Cardiac muscle cell (in vitro differentiated cells and primary cell): ENCODE measurements at regions not wholly inside any gene's neighbourhood (a gene's known extent, or its start where the extent isn't known, plus 50 kb on each side); places are given as distances from the start of the nearest gene placed in this dataset.
"Not testable (repeated sequence)": the region's sequence is repeated elsewhere in the genome, so short reads cannot be mapped to it uniquely, and the experiment has no call there.

Experiments used
- DNase-seq, 2 donors: peaks; one replicate each; pipeline versions ENCODE4 v3.0.0 to v3.0.0-alpha.2; 2010 to 2017; ENCODE audit warnings: low read depth in 1 of 2, low spot score in 1 of 2
- H3K27ac ChIP-seq: fragments of 200-600 bp; sonication (generic); 2 replicates; pipeline ENCODE4 v1.5.1; 2016
- H3K27me3 ChIP-seq: fragments of 200-600 bp; sonication (generic); 2 replicates; pipeline ENCODE4 v1.6.0; 2016; ENCODE audit warnings: control low read depth
- H3K36me3 ChIP-seq: fragments of 200-600 bp; sonication (generic); 2 replicates; pipeline ENCODE4 v1.5.1; 2016; ENCODE audit warnings: control low read depth
- H3K4me1 ChIP-seq: fragments of 200-600 bp; sonication (generic); 2 replicates; pipeline ENCODE4 v1.8.1; 2017; ENCODE audit warnings: low read depth, mild to moderate bottlenecking, mixed run types
- H3K4me3 ChIP-seq: fragments of 200-600 bp; sonication (generic); 2 replicates; pipeline ENCODE4 v1.5.1; 2016; ENCODE audit warnings: mild to moderate bottlenecking
- H3K9me3 ChIP-seq: fragments of 200-600 bp; sonication (generic); 2 replicates; pipeline ENCODE4 v1.5.1; 2017; ENCODE audit warnings: low read depth, mild to moderate bottlenecking, control low read depth
- TF ChIP-seq, protein P1 (sequence below): IDR thresholded peaks from 2 replicates; pipeline ENCODE4 v1.5.1; 2012; ENCODE audit warnings: low read depth, mild to moderate bottlenecking, low read length

DNA sequence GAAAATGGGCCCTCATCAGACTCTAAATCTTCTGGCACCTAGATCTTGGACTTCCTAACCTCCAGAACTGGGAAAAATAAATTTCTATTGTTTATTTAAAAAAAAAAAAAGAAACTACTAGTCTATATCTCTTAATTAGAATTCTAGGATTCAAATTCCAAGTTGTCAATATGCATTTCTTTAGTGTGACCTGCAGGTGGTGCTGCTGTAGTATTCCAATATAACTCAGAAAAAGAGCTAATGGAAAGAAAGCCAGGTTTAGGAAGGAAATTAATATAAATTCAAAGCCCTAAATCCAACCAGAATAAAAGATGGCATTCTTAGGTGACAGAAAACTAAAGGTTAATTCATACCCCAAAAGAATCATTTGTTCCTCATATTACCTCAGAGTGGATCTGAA is 80.0 kb upstream of the NALF2 start:
- no peaks in the 10 kb centered on the region for H3K36me3 ChIP-seq
- H3K9me3 ChIP-seq: no peaks in the 10 kb centered on the region
- TF ChIP-seq, protein P1, sequence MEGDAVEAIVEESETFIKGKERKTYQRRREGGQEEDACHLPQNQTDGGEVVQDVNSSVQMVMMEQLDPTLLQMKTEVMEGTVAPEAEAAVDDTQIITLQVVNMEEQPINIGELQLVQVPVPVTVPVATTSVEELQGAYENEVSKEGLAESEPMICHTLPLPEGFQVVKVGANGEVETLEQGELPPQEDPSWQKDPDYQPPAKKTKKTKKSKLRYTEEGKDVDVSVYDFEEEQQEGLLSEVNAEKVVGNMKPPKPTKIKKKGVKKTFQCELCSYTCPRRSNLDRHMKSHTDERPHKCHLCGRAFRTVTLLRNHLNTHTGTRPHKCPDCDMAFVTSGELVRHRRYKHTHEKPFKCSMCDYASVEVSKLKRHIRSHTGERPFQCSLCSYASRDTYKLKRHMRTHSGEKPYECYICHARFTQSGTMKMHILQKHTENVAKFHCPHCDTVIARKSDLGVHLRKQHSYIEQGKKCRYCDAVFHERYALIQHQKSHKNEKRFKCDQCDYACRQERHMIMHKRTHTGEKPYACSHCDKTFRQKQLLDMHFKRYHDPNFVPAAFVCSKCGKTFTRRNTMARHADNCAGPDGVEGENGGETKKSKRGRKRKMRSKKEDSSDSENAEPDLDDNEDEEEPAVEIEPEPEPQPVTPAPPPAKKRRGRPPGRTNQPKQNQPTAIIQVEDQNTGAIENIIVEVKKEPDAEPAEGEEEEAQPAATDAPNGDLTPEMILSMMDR: peak; percentile 38
- DNase-seq: peak; percentile 8 to 30
- no peaks in the 10 kb centered on the region for H3K27me3 ChIP-seq
- H3K4me1 ChIP-seq: no peaks in the 10 kb centered on the region
- H3K27ac ChIP-seq: no peak overlapping the region
- no peak overlapping the region for H3K4me3 ChIP-seq

DNA sequence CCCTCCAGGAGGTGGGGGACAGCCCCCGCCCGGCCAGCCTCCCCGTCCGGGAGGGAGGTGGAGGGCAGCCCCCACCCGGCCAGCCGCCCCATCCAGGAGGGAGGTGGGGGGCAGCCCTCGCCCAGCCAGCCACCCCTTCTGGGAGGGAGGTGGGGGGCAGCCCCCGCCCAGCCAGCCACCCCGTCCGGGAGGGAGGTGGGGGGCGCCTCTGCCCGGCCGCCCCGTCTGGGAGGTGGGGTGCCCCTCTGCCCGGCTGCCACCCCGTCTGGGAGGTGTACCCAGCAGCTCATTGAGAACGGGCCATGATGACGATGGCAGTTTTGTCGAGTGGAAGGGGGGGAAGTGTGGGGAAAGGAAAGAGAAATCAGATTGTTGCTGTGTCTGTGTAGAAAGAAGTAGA is 81.9 kb upstream of the NALF2 start:
- not testable (repeated sequence) for H3K27me3 ChIP-seq, H3K36me3 ChIP-seq, DNase-seq, H3K27ac ChIP-seq, H3K4me3 ChIP-seq, H3K4me1 ChIP-seq, H3K9me3 ChIP-seq

DNA sequence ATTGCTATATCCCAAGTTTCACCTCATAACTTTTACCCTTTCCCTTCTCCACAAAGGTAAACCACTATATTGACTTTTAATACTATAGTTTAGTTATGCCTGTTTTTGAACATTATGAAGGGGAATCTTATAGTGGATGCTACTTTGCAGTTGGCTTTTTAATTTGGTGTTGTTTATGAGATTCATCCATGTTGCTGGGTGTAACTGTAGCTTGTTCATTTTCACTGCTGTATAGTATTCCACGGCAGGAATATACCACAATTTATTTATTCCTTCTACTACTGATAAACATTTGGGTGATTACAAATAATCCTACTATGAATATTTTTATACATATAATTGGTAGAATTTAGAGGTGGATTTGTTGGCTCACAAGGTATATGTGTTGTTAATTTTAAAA is 88.4 kb upstream of the NALF2 start:
- Histone ChIP-seq H3K9me3 (no peaks in the 10 kb centered on the region), H3K27ac (no peak overlapping the region), H3K4me3 (no peak overlapping the region), H3K36me3 (no peaks in the 10 kb centered on the region), H3K4me1 (no peaks in the 10 kb centered on the region), H3K27me3 (no peaks in the 10 kb centered on the region)
- TF ChIP-seq, protein P1: no peak
- DNase-seq: no peak

DNA sequence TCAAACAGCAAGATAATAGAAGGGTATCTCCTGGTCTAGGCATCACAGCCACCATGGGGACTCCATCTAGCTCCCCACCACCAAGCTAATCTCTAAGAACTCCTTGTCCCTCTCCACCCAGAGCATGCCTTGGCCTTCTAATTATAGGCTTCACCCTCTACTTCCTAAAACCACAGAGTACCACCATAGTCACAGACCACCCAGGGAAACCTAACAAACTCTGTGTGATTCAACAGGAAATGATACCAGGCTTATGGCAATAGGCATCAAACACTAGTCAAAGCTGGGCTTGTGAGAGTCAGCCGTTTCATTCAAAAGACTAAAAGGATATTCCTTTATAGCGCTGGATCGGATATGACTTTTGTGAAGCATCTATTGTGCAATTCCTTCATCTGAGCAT is 91.5 kb upstream of the NALF2 start:
- Histone ChIP-seq H3K36me3 (no peaks in the 10 kb centered on the region), H3K9me3 (no peaks in the 10 kb centered on the region), H3K27ac (no peak overlapping the region), H3K4me1 (no peaks in the 10 kb centered on the region), H3K27me3 (no peaks in the 10 kb centered on the region), H3K4me3 (no peak overlapping the region)
- DNase-seq: no peak
- TF ChIP-seq, protein P1: no peak

DNA sequence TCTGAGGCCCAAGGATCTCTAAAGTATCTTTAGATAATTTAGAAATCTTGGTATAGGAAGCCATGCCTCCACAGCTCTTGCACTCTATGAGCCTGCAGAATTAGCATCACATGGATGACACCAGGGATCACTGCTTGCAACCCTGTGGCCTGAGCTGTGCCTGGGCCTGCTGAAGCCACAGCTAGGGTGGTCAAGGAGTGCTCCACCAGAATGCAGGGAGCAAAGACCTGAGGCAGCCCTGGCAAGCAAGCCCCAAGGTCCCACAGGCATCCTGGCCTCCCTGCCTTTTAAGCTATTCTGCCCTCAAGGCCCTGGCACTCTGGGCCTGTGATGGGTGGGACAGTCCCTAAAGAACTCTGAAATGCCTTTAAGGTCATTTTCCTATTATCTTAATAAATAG is 105.2 kb upstream of the NALF2 start:
- no peak for DNase-seq

DNA sequence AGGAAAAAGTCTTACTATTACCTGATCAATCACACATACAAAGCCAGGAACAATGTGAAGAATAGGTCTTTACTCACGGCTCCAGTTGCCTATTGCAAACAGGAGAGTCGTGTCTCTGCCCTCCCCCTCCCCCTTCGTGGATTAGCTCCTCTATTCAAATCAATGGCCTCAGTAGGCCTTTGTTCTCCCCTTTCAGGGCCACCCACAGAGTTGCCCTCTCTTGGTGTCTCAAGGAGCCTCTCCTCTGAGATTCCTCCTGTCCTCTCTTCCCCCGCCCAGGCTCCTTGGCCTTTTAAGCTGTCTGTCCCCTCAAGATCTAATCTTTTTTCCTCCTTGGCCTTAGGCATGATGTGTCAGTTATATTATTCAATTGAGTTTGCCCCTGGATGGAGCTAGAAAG is 107.2 kb upstream of the NALF2 start:
- Histone ChIP-seq H3K36me3 (no peaks in the 10 kb centered on the region), H3K9me3 (no peaks in the 10 kb centered on the region), H3K4me3 (no peak overlapping the region), H3K27me3 (no peaks in the 10 kb centered on the region), H3K4me1 (peaks cover 4% of the 10 kb centered on the region), H3K27ac (no peak overlapping the region)
- TF ChIP-seq, protein P1: no peak
- peak in 1 of 2 donors; percentile 7 for DNase-seq

More for the DNA sequence above, 105.2 kb upstream of the NALF2 start:
- TF ChIP-seq, protein P1: no peak
- no peaks in the 10 kb centered on the region for H3K9me3 ChIP-seq
- no peak overlapping the region for H3K27ac ChIP-seq
- no peak overlapping the region for H3K4me3 ChIP-seq
- no peaks in the 10 kb centered on the region for H3K27me3 ChIP-seq
- H3K4me1 ChIP-seq: peaks cover 4% of the 10 kb centered on the region
- no peaks in the 10 kb centered on the region for H3K36me3 ChIP-seq
